ENCODE measurements at regions not wholly inside any gene's neighbourhood (a gene's known extent, or its start where the extent isn't known, plus 50 kb on each side); places are given as distances from the start of the nearest gene placed in this dataset.

DNA sequence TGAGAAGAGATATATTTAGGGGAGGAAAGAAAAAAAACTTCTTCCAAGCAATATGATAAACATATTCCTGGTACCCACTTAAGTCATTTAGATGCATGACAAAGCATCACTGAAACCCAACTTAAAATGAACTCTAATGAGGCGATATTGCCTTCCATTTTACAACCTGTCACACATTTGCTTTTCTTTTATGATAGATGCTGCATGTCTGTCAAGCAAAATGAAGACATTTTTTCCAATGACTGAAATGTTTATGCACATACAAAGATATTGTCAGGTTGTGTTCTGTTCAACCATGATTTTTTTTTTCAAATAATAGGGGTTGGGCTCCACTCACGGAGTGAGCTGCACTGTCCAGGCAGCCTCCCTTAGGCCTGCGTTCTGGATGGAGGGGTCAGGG, 894.4 kb downstream of the SORCS3 start:
- H3K4me3 ChIP-seq (ENCODE audit: low read depth in 2 of 2, low read length in 2 of 2) = no peak overlapping the region
- intact Hi-C loops (cut with micrococcal nuclease; ENCODE audit: unreplicated experiment) (no loop called here), in situ Hi-C loops (cut with HindIII; ENCODE audit: low pct_unique_long_range_greater_than_20kb, low sequenced_read_pairs) (no loop called here)
- TF ChIP-seq TCF7L2 (IDR thresholded peaks at IDR 0.05; ENCODE audit: low read depth, low read length) = no peak
- no peak for TF ChIP-seq SIN3A (IDR thresholded peaks at IDR 0.05; ENCODE audit: borderline replicate concordance, insufficient read depth, low read depth, low read length)
- TF ChIP-seq POLR2AphosphoS5 (IDR thresholded peaks at IDR 0.05; ENCODE audit: low read depth, low read length) = no peak
- TF ChIP-seq, protein P1, sequence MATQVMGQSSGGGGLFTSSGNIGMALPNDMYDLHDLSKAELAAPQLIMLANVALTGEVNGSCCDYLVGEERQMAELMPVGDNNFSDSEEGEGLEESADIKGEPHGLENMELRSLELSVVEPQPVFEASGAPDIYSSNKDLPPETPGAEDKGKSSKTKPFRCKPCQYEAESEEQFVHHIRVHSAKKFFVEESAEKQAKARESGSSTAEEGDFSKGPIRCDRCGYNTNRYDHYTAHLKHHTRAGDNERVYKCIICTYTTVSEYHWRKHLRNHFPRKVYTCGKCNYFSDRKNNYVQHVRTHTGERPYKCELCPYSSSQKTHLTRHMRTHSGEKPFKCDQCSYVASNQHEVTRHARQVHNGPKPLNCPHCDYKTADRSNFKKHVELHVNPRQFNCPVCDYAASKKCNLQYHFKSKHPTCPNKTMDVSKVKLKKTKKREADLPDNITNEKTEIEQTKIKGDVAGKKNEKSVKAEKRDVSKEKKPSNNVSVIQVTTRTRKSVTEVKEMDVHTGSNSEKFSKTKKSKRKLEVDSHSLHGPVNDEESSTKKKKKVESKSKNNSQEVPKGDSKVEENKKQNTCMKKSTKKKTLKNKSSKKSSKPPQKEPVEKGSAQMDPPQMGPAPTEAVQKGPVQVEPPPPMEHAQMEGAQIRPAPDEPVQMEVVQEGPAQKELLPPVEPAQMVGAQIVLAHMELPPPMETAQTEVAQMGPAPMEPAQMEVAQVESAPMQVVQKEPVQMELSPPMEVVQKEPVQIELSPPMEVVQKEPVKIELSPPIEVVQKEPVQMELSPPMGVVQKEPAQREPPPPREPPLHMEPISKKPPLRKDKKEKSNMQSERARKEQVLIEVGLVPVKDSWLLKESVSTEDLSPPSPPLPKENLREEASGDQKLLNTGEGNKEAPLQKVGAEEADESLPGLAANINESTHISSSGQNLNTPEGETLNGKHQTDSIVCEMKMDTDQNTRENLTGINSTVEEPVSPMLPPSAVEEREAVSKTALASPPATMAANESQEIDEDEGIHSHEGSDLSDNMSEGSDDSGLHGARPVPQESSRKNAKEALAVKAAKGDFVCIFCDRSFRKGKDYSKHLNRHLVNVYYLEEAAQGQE (IDR thresholded peaks at IDR 0.05; ENCODE audit: insufficient read depth in 1 of 2, low read depth in 2 of 2, low read length in 1 of 2) = no peak
- TF ChIP-seq, protein P2, sequence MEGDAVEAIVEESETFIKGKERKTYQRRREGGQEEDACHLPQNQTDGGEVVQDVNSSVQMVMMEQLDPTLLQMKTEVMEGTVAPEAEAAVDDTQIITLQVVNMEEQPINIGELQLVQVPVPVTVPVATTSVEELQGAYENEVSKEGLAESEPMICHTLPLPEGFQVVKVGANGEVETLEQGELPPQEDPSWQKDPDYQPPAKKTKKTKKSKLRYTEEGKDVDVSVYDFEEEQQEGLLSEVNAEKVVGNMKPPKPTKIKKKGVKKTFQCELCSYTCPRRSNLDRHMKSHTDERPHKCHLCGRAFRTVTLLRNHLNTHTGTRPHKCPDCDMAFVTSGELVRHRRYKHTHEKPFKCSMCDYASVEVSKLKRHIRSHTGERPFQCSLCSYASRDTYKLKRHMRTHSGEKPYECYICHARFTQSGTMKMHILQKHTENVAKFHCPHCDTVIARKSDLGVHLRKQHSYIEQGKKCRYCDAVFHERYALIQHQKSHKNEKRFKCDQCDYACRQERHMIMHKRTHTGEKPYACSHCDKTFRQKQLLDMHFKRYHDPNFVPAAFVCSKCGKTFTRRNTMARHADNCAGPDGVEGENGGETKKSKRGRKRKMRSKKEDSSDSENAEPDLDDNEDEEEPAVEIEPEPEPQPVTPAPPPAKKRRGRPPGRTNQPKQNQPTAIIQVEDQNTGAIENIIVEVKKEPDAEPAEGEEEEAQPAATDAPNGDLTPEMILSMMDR (IDR thresholded peaks at IDR 0.05) = no peak
- H3K27me3 ChIP-seq (ENCODE audit: control insufficient read depth, insufficient read depth, low read length) = no peaks in the 10 kb centered on the region
- DNase-seq (ENCODE audit: low read depth, low spot score) = no peak
- no peaks in the 10 kb centered on the region for H3K9me3 ChIP-seq (ENCODE audit: control insufficient read depth, insufficient read depth, low read depth, low read length)
- H3K4me1 ChIP-seq (ENCODE audit: control insufficient read depth, insufficient read depth, low read length) = no peaks in the 10 kb centered on the region
- H3K27ac ChIP-seq (ENCODE audit: low read length) = no peak overlapping the region
- BruUV-seq (replicated peaks) = no TSS peak
- no peaks in the 10 kb centered on the region for H3K36me3 ChIP-seq (ENCODE audit: control insufficient read depth, insufficient read depth, low read length)
- ATAC-seq = no peak
- ChIA-PET POLR2A (no interaction called here), CTCF (no interaction called here)

DNA sequence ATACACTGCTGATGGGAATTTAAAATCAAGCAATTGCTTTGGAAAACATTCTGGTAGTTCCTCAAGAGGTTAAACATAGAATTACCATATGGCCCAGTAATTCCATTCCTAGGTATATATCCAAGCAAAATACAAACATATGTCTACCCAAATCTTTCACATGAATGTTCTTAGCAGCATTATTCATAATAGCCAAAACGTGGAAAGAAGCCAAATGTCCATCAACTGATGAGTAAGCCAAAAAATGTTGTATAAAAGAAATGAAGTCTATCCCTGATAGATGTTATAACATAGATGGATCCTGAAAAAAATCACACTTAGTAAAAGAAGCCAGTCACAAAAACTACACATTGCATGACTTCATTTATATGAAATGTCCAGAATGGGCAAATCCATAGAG, 893.0 kb downstream of the SORCS3 start:
- in situ Hi-C loops (cut with HindIII; ENCODE audit: low pct_unique_long_range_greater_than_20kb, low sequenced_read_pairs) (no loop called here), intact Hi-C loops (cut with micrococcal nuclease; ENCODE audit: unreplicated experiment) (no loop called here)
- ATAC-seq (no peak), DNase-seq (ENCODE audit: low read depth, low spot score) (no peak)
- H3K4me1 ChIP-seq (ENCODE audit: control insufficient read depth, insufficient read depth, low read length) = no peaks in the 10 kb centered on the region
- POLR2A ChIA-PET = no interaction called here
- H3K36me3 ChIP-seq (ENCODE audit: control insufficient read depth, insufficient read depth, low read length) = no peaks in the 10 kb centered on the region
- CTCF ChIA-PET = no interaction called here
- TF ChIP-seq TCF7L2 (IDR thresholded peaks at IDR 0.05; ENCODE audit: low read depth, low read length) (no peak), SIN3A (IDR thresholded peaks at IDR 0.05; ENCODE audit: borderline replicate concordance, insufficient read depth, low read depth, low read length) (no peak), POLR2AphosphoS5 (IDR thresholded peaks at IDR 0.05; ENCODE audit: low read depth, low read length) (no peak)
- TF ChIP-seq, protein P2 (IDR thresholded peaks at IDR 0.05) = no peak
- TF ChIP-seq, protein P1 (IDR thresholded peaks at IDR 0.05; ENCODE audit: insufficient read depth in 1 of 2, low read depth in 2 of 2, low read length in 1 of 2) = no peak
- H3K27ac ChIP-seq (ENCODE audit: low read length) = no peak overlapping the region
- no peak overlapping the region for H3K4me3 ChIP-seq (ENCODE audit: low read depth in 2 of 2, low read length in 2 of 2)
- H3K27me3 ChIP-seq (ENCODE audit: control insufficient read depth, insufficient read depth, low read length) = no peaks in the 10 kb centered on the region
- no peaks in the 10 kb centered on the region for H3K9me3 ChIP-seq (ENCODE audit: control insufficient read depth, insufficient read depth, low read depth, low read length)
- no TSS peak for BruUV-seq (replicated peaks)

Data from Panc1 (cell line).